ENCODE measurements at regions not wholly inside any gene's neighbourhood (a gene's known extent, or its start where the extent isn't known, plus 50 kb on each side); places are given as distances from the start of the nearest gene placed in this dataset.

DNA sequence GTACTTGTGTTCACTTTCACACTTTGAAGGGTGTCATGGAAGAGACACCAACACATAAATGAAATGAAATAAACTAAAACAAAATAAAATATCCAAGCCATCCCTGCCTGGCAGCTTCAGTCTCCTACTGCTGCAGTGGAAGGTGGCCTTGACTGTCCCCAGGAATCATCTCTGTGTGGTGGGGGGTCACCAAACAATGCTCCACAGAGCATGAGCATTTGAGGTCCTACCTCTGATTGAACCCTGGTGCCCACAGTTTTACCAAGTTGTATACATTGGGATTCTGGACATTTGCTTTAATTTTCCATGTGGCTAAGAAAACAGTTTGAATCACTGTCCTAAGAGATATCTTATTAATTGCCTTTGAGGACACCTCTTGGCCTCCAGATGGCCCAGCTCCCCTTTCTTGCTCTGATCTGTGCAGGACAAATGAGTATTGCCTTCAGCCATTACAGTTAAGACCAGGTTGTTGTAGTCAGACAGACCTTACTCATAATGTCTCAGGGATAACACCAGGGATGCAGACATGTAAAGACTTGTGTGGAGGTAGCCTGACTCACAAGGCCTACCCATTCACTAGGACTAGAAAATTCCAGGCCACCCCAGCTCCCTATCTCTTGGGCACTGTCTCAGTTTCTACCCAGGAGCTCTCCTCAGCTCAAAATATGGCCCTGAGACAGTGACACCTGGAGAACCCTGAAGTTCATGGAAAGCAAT is 195.0 kb downstream of the MYCN start:
- TF ChIP-seq, protein P1, sequence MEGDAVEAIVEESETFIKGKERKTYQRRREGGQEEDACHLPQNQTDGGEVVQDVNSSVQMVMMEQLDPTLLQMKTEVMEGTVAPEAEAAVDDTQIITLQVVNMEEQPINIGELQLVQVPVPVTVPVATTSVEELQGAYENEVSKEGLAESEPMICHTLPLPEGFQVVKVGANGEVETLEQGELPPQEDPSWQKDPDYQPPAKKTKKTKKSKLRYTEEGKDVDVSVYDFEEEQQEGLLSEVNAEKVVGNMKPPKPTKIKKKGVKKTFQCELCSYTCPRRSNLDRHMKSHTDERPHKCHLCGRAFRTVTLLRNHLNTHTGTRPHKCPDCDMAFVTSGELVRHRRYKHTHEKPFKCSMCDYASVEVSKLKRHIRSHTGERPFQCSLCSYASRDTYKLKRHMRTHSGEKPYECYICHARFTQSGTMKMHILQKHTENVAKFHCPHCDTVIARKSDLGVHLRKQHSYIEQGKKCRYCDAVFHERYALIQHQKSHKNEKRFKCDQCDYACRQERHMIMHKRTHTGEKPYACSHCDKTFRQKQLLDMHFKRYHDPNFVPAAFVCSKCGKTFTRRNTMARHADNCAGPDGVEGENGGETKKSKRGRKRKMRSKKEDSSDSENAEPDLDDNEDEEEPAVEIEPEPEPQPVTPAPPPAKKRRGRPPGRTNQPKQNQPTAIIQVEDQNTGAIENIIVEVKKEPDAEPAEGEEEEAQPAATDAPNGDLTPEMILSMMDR (IDR thresholded peaks at IDR 0.05) = no peak
- TF ChIP-seq POLR2A (IDR thresholded peaks at IDR 0.05) (no peak), POLR2AphosphoS5 (IDR thresholded peaks at IDR 0.05; ENCODE audit: insufficient read depth in 1 of 2, low read depth in 1 of 2) (no peak)
